ENCODE measurements at regions not wholly inside any gene's neighbourhood (a gene's known extent, or its start where the extent isn't known, plus 50 kb on each side); places are given as distances from the start of the nearest gene placed in this dataset.

DNA sequence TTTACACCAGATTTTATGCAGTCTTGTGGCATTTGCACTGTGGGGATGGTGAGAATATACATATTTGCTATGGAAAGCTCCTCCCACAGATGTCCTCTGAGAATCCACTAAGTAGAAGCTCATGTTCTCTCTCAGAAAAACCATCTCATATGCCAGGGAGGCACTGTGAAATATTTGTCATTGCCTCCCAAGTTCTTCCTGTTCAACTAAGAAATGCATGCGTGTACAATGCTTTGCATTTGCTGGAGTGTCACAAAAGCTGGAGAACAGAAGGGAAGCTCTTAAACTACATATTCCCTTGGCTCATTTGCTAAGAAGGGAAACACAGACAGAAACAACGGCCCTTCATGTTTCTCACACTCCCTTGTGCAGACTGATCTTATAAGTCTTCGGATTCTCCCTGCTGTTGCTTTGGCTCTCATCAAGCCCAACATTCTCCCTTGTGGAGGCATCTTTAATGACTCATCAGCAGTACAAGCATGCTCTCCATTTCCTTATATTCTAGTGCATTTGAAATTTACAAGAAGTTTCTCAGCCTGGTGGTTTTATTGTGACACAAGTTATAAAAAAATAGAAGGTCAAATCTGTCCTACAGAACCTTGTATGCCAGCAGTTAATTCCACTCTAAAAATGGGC is 220.6 kb downstream of the TRIM36 start:
- Mint-ChIP-seq H3K4me3 (ENCODE audit: unreplicated experiment) (no peak overlapping the region), H3K27ac (ENCODE audit: unreplicated experiment) (no peak overlapping the region), H3K9me3 (ENCODE audit: unreplicated experiment) (no peaks in the 10 kb centered on the region), H3K36me3 (ENCODE audit: insufficient read depth, unreplicated experiment) (no peaks in the 10 kb centered on the region), H3K27me3 (ENCODE audit: insufficient read depth, unreplicated experiment) (no peaks in the 10 kb centered on the region), H3K4me1 (ENCODE audit: low read depth, unreplicated experiment) (no peaks in the 10 kb centered on the region)
- Histone ChIP-seq H3K36me3 (ENCODE audit: control insufficient read depth, insufficient read depth, low read length) (no peaks in the 10 kb centered on the region), H3K4me3 (ENCODE audit: low read depth, low read length) (no peak overlapping the region), H3K4me1 (no peaks in the 10 kb centered on the region), H3K9me3 (no peaks in the 10 kb centered on the region), H3K27me3 (replicated peaks; ENCODE audit: control insufficient read depth, insufficient read depth, low read length) (no peaks in the 10 kb centered on the region)
- TF ChIP-seq CTCF (IDR thresholded peaks at IDR 0.05; ENCODE audit: insufficient read depth in 1 of 2, low read depth in 1 of 2, low read length in 1 of 2, severe bottlenecking in 1 of 2, unreplicated experiment in 1 of 2) = no peak
- BruUV-seq (replicated peaks) = no TSS peak
- ChIA-PET CTCF (no interaction called here), POLR2A (no interaction called here)
- intact Hi-C loops (cut with micrococcal nuclease; ENCODE audit: unreplicated experiment) = no loop called here
- no peak for DNase-seq

- H3K9me3 ChIP-seq = peaks cover 2% of the 10 kb centered on the region; the same call in 1 of the 2 replicates
- Mint-ChIP-seq H3K4me3 (ENCODE audit: unreplicated experiment) (no peak overlapping the region), H3K9me3 (ENCODE audit: unreplicated experiment) (peaks cover 6% of the 10 kb centered on the region), H3K36me3 (ENCODE audit: insufficient read depth, unreplicated experiment) (no peaks in the 10 kb centered on the region), H3K4me1 (ENCODE audit: low read depth, unreplicated experiment) (no peaks in the 10 kb centered on the region), H3K27ac (ENCODE audit: unreplicated experiment) (no peak overlapping the region), H3K27me3 (ENCODE audit: insufficient read depth, unreplicated experiment) (no peaks in the 10 kb centered on the region)
- H3K27me3 ChIP-seq (replicated peaks; ENCODE audit: control insufficient read depth, insufficient read depth, low read length) = no peaks in the 10 kb centered on the region
- intact Hi-C loops (cut with micrococcal nuclease; ENCODE audit: unreplicated experiment) = no loop called here
- ChIA-PET CTCF (no interaction called here), POLR2A (no interaction called here)
- no peak for TF ChIP-seq CTCF (IDR thresholded peaks at IDR 0.05; ENCODE audit: insufficient read depth in 1 of 2, low read depth in 1 of 2, low read length in 1 of 2, severe bottlenecking in 1 of 2, unreplicated experiment in 1 of 2)
- no peak overlapping the region for H3K4me3 ChIP-seq (ENCODE audit: low read depth, low read length)
- no TSS peak for BruUV-seq (replicated peaks)
- H3K4me1 ChIP-seq = no peaks in the 10 kb centered on the region
- no peaks in the 10 kb centered on the region for H3K36me3 ChIP-seq (ENCODE audit: control insufficient read depth, insufficient read depth, low read length)
- no peak for DNase-seq
These were observed 221.3 kb downstream of the TRIM36 start for GRCh38 chr5:114948363-114948762.

DNA sequence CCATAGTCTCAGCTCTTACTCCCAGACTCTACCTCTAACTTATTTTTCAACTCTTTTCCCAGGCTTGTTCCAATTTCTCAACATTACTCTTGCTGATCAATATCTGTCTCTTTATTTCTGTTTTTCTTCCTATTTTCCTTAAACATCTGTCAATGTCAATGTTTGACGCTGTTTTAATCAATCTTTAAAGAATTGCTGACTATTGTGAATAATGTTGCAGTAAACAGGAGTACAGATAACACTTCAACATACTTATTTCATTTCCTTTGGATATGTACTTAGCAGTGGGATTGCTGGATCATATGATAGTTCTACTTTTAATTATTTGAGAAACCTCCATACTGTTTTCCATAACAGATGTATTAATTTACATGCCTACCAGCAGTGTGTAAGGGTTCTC is 229.0 kb downstream of the TRIM36 start:
- no peaks in the 10 kb centered on the region for H3K27me3 Mint-ChIP-seq (ENCODE audit: insufficient read depth, unreplicated experiment)
- POLR2A ChIA-PET = no interaction called here
- intact Hi-C loops (cut with micrococcal nuclease; ENCODE audit: unreplicated experiment) = no loop called here
- Histone ChIP-seq H3K4me1 (no peaks in the 10 kb centered on the region), H3K4me3 (ENCODE audit: low read depth, low read length) (no peak overlapping the region), H3K36me3 (ENCODE audit: control insufficient read depth, insufficient read depth, low read length) (no peaks in the 10 kb centered on the region), H3K27me3 (replicated peaks; ENCODE audit: control insufficient read depth, insufficient read depth, low read length) (no peaks in the 10 kb centered on the region), H3K9me3 (peaks cover 16% of the 10 kb centered on the region; the same call in 1 of the 2 replicates)
- H3K4me3 Mint-ChIP-seq (ENCODE audit: unreplicated experiment) = no peak overlapping the region
- H3K4me1 Mint-ChIP-seq (ENCODE audit: low read depth, unreplicated experiment) = no peaks in the 10 kb centered on the region
- no peak for TF ChIP-seq CTCF (IDR thresholded peaks at IDR 0.05; ENCODE audit: insufficient read depth in 1 of 2, low read depth in 1 of 2, low read length in 1 of 2, severe bottlenecking in 1 of 2, unreplicated experiment in 1 of 2)
- no peak overlapping the region for H3K27ac Mint-ChIP-seq (ENCODE audit: unreplicated experiment)
- no TSS peak for BruUV-seq (replicated peaks)
- DNase-seq = no peak
- no peaks in the 10 kb centered on the region for H3K36me3 Mint-ChIP-seq (ENCODE audit: insufficient read depth, unreplicated experiment)
- H3K9me3 Mint-ChIP-seq (ENCODE audit: unreplicated experiment) = peaks cover 68% of the 10 kb centered on the region
- CTCF ChIA-PET = no interaction called here
